ENCODE measurements at regions not wholly inside any gene's neighbourhood (a gene's known extent, or its start where the extent isn't known, plus 50 kb on each side); places are given as distances from the start of the nearest gene placed in this dataset.

DNA sequence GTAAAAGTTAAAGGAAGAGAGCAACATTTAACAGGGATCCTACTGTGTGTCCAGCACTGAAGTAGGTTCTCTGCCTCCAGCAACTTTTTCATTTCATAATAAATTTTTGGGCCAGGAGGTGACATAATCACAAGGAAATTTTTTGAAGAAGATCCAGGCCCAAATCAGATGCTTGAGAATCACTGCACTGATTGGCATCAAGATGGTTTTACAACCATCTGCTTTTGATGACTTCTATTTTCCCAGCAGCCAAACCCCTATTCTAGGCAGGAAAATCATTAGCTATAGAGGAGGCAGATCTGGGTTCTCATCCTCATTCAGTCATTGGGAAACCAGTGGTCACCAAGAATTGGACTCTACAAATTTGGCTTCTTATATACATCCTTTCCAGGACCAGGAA, 79.0 kb downstream of the ARL4A start:
- Histone ChIP-seq H3K4me1 (peaks cover 0 to 27% (median 23%) of the 10 kb centered on the region in 4 donors), H3K4me3 (no peak overlapping the region), H3K36me3 (no peaks in the 10 kb centered on the region), H3K9me3 (no peaks in the 10 kb centered on the region), H3K27me3 (no peaks in the 10 kb centered on the region), H3K27ac (no peak overlapping the region)
- TF ChIP-seq CTCF (IDR thresholded peaks at IDR 0.05) (no peak), EP300 (IDR thresholded peaks at IDR 0.05) (no peak), POLR2A (IDR thresholded peaks at IDR 0.05) (no peak), POLR2AphosphoS5 (IDR thresholded peaks at IDR 0.05) (no peak)
- intact Hi-C loops (cut with DNase I), result no loop called here
- DNase-seq, result no peak

DNA sequence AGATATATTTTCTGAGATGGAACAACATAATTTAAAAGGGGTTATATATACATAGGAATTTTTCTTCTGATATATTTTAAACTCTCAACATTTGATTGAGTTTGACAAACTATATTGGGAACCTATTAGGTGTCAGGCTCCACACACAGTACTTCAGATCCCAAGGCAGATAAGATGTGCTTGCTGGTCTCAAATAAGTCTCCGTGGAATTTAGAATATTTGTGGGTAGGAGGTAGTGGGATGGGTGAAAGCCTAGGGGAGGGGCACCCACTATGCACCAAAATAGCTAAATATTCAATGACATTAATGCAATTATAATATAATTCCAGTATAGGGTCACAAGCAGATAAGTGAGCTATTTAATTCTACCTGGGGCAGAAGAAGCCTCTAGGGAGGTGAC, 81.5 kb downstream of the ARL4A start:
- H3K4me3 ChIP-seq, result no peak overlapping the region
- no peaks in the 10 kb centered on the region for H3K36me3 ChIP-seq
- intact Hi-C loops (cut with DNase I), result no loop called here
- H3K27me3 ChIP-seq, result no peaks in the 10 kb centered on the region
- no peak for DNase-seq
- WGBS, 2 donors, result 79 to 82% methylated on average over 1 of the region's 1 CpG
- peaks cover 0 to 31% (median 28%) of the 10 kb centered on the region in 4 donors for H3K4me1 ChIP-seq
- no peak overlapping the region for H3K27ac ChIP-seq
- H3K9me3 ChIP-seq, result no peaks in the 10 kb centered on the region
- TF ChIP-seq POLR2A (IDR thresholded peaks at IDR 0.05) (no peak), CTCF (IDR thresholded peaks at IDR 0.05) (no peak), POLR2AphosphoS5 (IDR thresholded peaks at IDR 0.05) (no peak), EP300 (IDR thresholded peaks at IDR 0.05) (no peak)

DNA sequence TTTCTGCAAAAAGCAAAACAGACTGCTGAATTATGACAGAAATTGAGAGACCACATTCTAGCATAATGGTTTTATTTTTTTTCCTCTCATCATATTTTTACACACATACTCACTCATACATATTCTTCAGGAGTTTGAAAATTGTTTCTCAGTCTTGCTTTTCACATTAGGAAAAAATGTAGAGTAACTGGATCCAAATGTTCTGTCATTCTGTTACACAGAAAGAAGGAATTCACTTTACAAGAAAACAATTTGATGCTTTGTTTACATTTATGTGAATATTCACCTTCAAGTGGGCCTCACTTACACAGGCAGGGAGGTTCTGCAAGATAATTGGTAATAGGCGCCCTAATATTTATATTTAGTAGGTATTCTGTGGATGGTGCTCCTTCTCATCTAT, 82.0 kb downstream of the ARL4A start:
- no peaks in the 10 kb centered on the region for H3K36me3 ChIP-seq
- no peak overlapping the region for H3K4me3 ChIP-seq
- no peak overlapping the region for H3K27ac ChIP-seq
- peaks cover 0 to 31% (median 28%) of the 10 kb centered on the region in 4 donors for H3K4me1 ChIP-seq
- DNase-seq, result no peak
- H3K9me3 ChIP-seq, result no peaks in the 10 kb centered on the region
- H3K27me3 ChIP-seq, result no peaks in the 10 kb centered on the region
- 90 to 95% methylated on average over 1 of the region's 1 CpG for WGBS, 2 donors
- no peak for TF ChIP-seq CTCF (IDR thresholded peaks at IDR 0.05)
- TF ChIP-seq POLR2AphosphoS5 (IDR thresholded peaks at IDR 0.05), result no peak
- no peak for TF ChIP-seq EP300 (IDR thresholded peaks at IDR 0.05)
- no peak for TF ChIP-seq POLR2A (IDR thresholded peaks at IDR 0.05)
- intact Hi-C loops (cut with DNase I), result no loop called here

DNA sequence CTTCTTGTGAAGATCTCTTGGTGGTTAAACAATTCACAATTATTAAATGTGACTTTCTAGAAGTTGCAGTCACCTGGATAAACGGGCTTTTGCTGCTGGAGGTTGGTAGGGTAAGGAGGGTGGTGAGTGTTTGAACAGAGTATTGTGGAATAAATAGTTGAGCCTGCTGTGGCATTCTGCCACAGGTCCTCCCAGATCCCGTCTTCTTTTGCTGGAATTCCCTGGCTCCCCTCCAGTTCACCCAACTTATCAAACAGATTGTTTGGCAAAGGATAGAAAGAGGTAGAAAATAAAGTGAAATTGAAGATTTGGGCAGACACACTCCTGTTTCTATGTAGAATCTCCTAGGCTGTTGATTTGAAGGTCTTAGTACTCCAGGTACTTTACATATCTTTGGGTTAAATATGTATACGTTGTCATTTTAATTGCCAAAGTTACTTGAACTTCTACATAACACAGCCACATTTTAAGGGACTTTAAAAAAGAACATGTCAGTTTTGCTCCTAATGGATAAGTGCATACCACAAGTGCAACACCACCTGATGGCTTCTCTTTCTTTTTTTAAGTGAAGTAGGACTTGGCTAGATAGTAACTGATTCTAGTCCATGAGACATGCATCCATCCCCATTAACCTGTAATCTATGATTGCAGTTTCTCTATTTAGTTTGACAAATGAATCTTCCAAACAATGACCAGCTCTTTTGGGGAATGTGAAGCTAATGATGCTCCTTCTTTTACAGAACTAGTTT, 83.0 kb downstream of the ARL4A start:
- WGBS, 2 donors, result 11 to 50% methylated on average over 3 of the region's 3 CpGs
- Histone ChIP-seq H3K4me1 (peaks cover 0 to 31% (median 28%) of the 10 kb centered on the region in 4 donors), H3K36me3 (no peaks in the 10 kb centered on the region), H3K27me3 (no peaks in the 10 kb centered on the region), H3K27ac (no peak overlapping the region), H3K4me3 (no peak overlapping the region), H3K9me3 (no peaks in the 10 kb centered on the region)
- TF ChIP-seq CTCF (IDR thresholded peaks at IDR 0.05) (no peak), POLR2AphosphoS5 (IDR thresholded peaks at IDR 0.05) (no peak), POLR2A (IDR thresholded peaks at IDR 0.05) (no peak), EP300 (IDR thresholded peaks at IDR 0.05) (no peak)
- no peak for DNase-seq
- intact Hi-C loops (cut with DNase I), result no loop called here

All from sigmoid colon (tissue), 6 donors.